ENCODE measurements at regions not wholly inside any gene's neighbourhood (a gene's known extent, or its start where the extent isn't known, plus 50 kb on each side); places are given as distances from the start of the nearest gene placed in this dataset.

- TF ChIP-seq, protein P1, sequence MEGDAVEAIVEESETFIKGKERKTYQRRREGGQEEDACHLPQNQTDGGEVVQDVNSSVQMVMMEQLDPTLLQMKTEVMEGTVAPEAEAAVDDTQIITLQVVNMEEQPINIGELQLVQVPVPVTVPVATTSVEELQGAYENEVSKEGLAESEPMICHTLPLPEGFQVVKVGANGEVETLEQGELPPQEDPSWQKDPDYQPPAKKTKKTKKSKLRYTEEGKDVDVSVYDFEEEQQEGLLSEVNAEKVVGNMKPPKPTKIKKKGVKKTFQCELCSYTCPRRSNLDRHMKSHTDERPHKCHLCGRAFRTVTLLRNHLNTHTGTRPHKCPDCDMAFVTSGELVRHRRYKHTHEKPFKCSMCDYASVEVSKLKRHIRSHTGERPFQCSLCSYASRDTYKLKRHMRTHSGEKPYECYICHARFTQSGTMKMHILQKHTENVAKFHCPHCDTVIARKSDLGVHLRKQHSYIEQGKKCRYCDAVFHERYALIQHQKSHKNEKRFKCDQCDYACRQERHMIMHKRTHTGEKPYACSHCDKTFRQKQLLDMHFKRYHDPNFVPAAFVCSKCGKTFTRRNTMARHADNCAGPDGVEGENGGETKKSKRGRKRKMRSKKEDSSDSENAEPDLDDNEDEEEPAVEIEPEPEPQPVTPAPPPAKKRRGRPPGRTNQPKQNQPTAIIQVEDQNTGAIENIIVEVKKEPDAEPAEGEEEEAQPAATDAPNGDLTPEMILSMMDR (conservative IDR thresholded peaks at IDR 0.05; ENCODE audit: low read length) = no peak
- TF ChIP-seq EZH2phosphoT487 (IDR thresholded peaks at IDR 0.05; ENCODE audit: borderline replicate concordance) = no peak
Measured at GRCh38 chrX:18047491-18047890, 173.2 kb downstream of the BEND2 start.

Data from Loucy (cell line).